ENCODE measurements at regions not wholly inside any gene's neighbourhood (a gene's known extent, or its start where the extent isn't known, plus 50 kb on each side); places are given as distances from the start of the nearest gene placed in this dataset.

- H3F3A ChIP-seq (ENCODE audit: insufficient read depth, low read depth) = no peaks in the 10 kb centered on the region
- H3K27me3 ChIP-seq (ENCODE audit: insufficient read depth, low read depth) = no peaks in the 10 kb centered on the region
- POLR2A ChIA-PET (ENCODE audit: unreplicated experiment) = interaction anchor here (0.6 kb wide), 1 partner anchor 35 kb away, joined by 4 read pairs; no protein-coding TSS in a partner anchor
- BruUV-seq (replicated peaks) = no TSS peak
- H3K4me3 ChIP-seq = no peak overlapping the region
- H3K79me2 ChIP-seq (ENCODE audit: low read depth) = no peaks in the 10 kb centered on the region
- no peaks in the 10 kb centered on the region; the same call in 1 of the 2 replicates for H3K9me2 ChIP-seq (ENCODE audit: insufficient read depth)
- no peak overlapping the region for H3K27ac ChIP-seq
- CTCF ChIA-PET = no interaction called here
- H3K4me2 ChIP-seq = no peak overlapping the region
- H3K9me3 ChIP-seq (ENCODE audit: insufficient read depth, low read depth) = no peaks in the 10 kb centered on the region
- no peak overlapping the region for H2AFZ ChIP-seq
- H4K20me1 ChIP-seq (ENCODE audit: insufficient read depth) = no peaks in the 10 kb centered on the region
- intact Hi-C loops (cut with micrococcal nuclease; ENCODE audit: unreplicated experiment) = no loop called here
- no peaks in the 10 kb centered on the region for H3K36me3 ChIP-seq (ENCODE audit: low read depth)
- H3K4me1 ChIP-seq (replicated peaks; ENCODE audit: insufficient read depth) = no peaks in the 10 kb centered on the region
- TF ChIP-seq EZH2 (IDR thresholded peaks at IDR 0.05; ENCODE audit: low read depth) = no peak
- no peak for TF ChIP-seq CTCF (conservative IDR thresholded peaks at IDR 0.05)
- DNase-seq = no peak
Measured at GRCh38 chr3:182671541-182671940, 121.8 kb upstream of the ATP11B start.

- no peaks in the 10 kb centered on the region for H4K20me1 ChIP-seq (ENCODE audit: insufficient read depth)
- H3K27ac ChIP-seq = no peak overlapping the region
- H3K4me2 ChIP-seq = no peak overlapping the region
- intact Hi-C loops (cut with micrococcal nuclease; ENCODE audit: unreplicated experiment) = no loop called here
- ChIA-PET CTCF (no interaction called here), POLR2A (ENCODE audit: unreplicated experiment) (interaction anchor here (0.6 kb wide), 2 partner anchors 13 to 35 kb away, joined by 4 to 5 read pairs; no protein-coding TSS in a partner anchor)
- TF ChIP-seq EZH2 (IDR thresholded peaks at IDR 0.05; ENCODE audit: low read depth) = no peak
- no peak for TF ChIP-seq CTCF (conservative IDR thresholded peaks at IDR 0.05)
- H3K79me2 ChIP-seq (ENCODE audit: low read depth) = no peaks in the 10 kb centered on the region
- H3K36me3 ChIP-seq (ENCODE audit: low read depth) = no peaks in the 10 kb centered on the region
- BruUV-seq (replicated peaks) = no TSS peak
- H3K4me1 ChIP-seq (replicated peaks; ENCODE audit: insufficient read depth) = no peaks in the 10 kb centered on the region
- H2AFZ ChIP-seq = no peak overlapping the region
- no peaks in the 10 kb centered on the region for H3K9me3 ChIP-seq (ENCODE audit: insufficient read depth, low read depth)
- H3K27me3 ChIP-seq (ENCODE audit: insufficient read depth, low read depth) = no peaks in the 10 kb centered on the region
- no peaks in the 10 kb centered on the region; the same call in 1 of the 2 replicates for H3K9me2 ChIP-seq (ENCODE audit: insufficient read depth)
- DNase-seq = peak; percentile 17 to 69
- H3K4me3 ChIP-seq = no peak overlapping the region
- H3F3A ChIP-seq (ENCODE audit: insufficient read depth, low read depth) = no peaks in the 10 kb centered on the region
Measured at GRCh38 chr3:182671942-182672341, 121.4 kb upstream of the ATP11B start.

GRCh38 chr3:182673336-182673735 lies 120.0 kb upstream of the ATP11B start:
- Histone ChIP-seq H3K36me3 (ENCODE audit: low read depth) (no peaks in the 10 kb centered on the region), H2AFZ (no peak overlapping the region), H3F3A (ENCODE audit: insufficient read depth, low read depth) (no peaks in the 10 kb centered on the region), H3K4me3 (no peak overlapping the region), H3K4me1 (replicated peaks; ENCODE audit: insufficient read depth) (no peaks in the 10 kb centered on the region), H3K4me2 (no peak overlapping the region), H3K27me3 (ENCODE audit: insufficient read depth, low read depth) (no peaks in the 10 kb centered on the region), H3K9me3 (ENCODE audit: insufficient read depth, low read depth) (no peaks in the 10 kb centered on the region), H4K20me1 (ENCODE audit: insufficient read depth) (no peaks in the 10 kb centered on the region), H3K9me2 (ENCODE audit: insufficient read depth) (no peaks in the 10 kb centered on the region; the same call in 1 of the 2 replicates), H3K27ac (no peak overlapping the region), H3K79me2 (ENCODE audit: low read depth) (no peaks in the 10 kb centered on the region)
- CTCF ChIA-PET = no interaction called here
- intact Hi-C loops (cut with micrococcal nuclease; ENCODE audit: unreplicated experiment) = no loop called here
- no peak for DNase-seq
- TF ChIP-seq CTCF (conservative IDR thresholded peaks at IDR 0.05) (no peak), EZH2 (IDR thresholded peaks at IDR 0.05; ENCODE audit: low read depth) (no peak)
- POLR2A ChIA-PET (ENCODE audit: unreplicated experiment) = no interaction called here
- BruUV-seq (replicated peaks) = no TSS peak

Data from PC-9 (cell line).